Subcutaneous abdominal adipose tissue (tissue), 5 donors: ENCODE measurements at regions not wholly inside any gene's neighbourhood (a gene's known extent, or its start where the extent isn't known, plus 50 kb on each side); places are given as distances from the start of the nearest gene placed in this dataset.

Experiments used
- H3K27ac ChIP-seq: one replicate; pipeline ENCODE4 v1.7.0; 2013; ENCODE audit warnings: low read depth, mild to moderate bottlenecking, inconsistent platforms, low read length, moderate library complexity
- H3K27me3 ChIP-seq, 5 donors: one replicate each; pipeline ENCODE4 v1.7.0; 2013; ENCODE audit warnings: low read length in 5 of 5, inconsistent platforms in 1 of 5; ENCODE audit not compliant: control insufficient read depth in 5 of 5, insufficient read depth in 4 of 5
- H3K36me3 ChIP-seq, 5 donors: one replicate each; pipeline ENCODE4 v1.7.0; 2013; ENCODE audit warnings: low read length in 5 of 5; ENCODE audit not compliant: control insufficient read depth in 5 of 5, insufficient read depth in 5 of 5
- H3K4me1 ChIP-seq, 5 donors: one replicate each; pipeline ENCODE4 v1.7.0; 2013; ENCODE audit warnings: low read length in 5 of 5, mild to moderate bottlenecking in 3 of 5, moderate library complexity in 1 of 5; ENCODE audit not compliant: control insufficient read depth in 5 of 5, insufficient read depth in 5 of 5
- H3K4me3 ChIP-seq, 5 donors: one replicate each; pipeline ENCODE4 v1.7.0; 2013; ENCODE audit warnings: low read length in 5 of 5, low read depth in 1 of 5
- H3K9ac ChIP-seq, 5 donors: one replicate each; pipeline ENCODE4 v1.7.0; 2013; ENCODE audit warnings: low read length in 5 of 5, mild to moderate bottlenecking in 4 of 5, moderate library complexity in 3 of 5
- H3K9me3 ChIP-seq, 5 donors: one replicate each; pipeline ENCODE4 v1.7.0; 2013; ENCODE audit warnings: low read length in 5 of 5; ENCODE audit not compliant: control insufficient read depth in 5 of 5
- donor health status: healthy.
- donor health status: healthy.
- donor health status: healthy.
- donor health status: healthy.
- donor health status: healthy.

- H3K4me3 ChIP-seq: no peak overlapping the region
- no peak overlapping the region for H3K27ac ChIP-seq
- H3K9ac ChIP-seq: no peak overlapping the region
- H3K36me3 ChIP-seq: no peaks in the 10 kb centered on the region
- peaks cover 0 to 12% (median 10%) of the 10 kb centered on the region in 5 donors for H3K9me3 ChIP-seq
- peaks cover 0 to 17% (median 4%) of the 10 kb centered on the region in 5 donors for H3K27me3 ChIP-seq
- peaks cover 0 to 22% (median 11%) of the 10 kb centered on the region in 5 donors for H3K4me1 ChIP-seq
Observed at GRCh38 chrX:39679497-39680157, 418.1 kb downstream of the BCOR start.

GRCh38 chrX:39681885-39682284, 415.9 kb downstream of the BCOR start:
- Histone ChIP-seq H3K4me3 (no peak overlapping the region), H3K27ac (no peak overlapping the region)

GRCh38 chrX:39682778-39683177, 415.0 kb downstream of the BCOR start:
- Histone ChIP-seq H3K27ac (no peak overlapping the region), H3K27me3 (peaks cover 0 to 12% (median 6%) of the 10 kb centered on the region in 5 donors), H3K9ac (no peak overlapping the region), H3K36me3 (no peaks in the 10 kb centered on the region), H3K4me3 (no peak overlapping the region), H3K9me3 (peaks cover 0 to 6% (median 5%) of the 10 kb centered on the region in 5 donors), H3K4me1 (peaks cover 0 to 25% (median 8%) of the 10 kb centered on the region in 5 donors)

More at GRCh38 chrX:39681885-39682284, 415.9 kb downstream of the BCOR start:
- peaks cover 0 to 22% (median 11%) of the 10 kb centered on the region in 5 donors for H3K4me1 ChIP-seq
- no peak overlapping the region for H3K9ac ChIP-seq
- peaks cover 0 to 12% (median 6%) of the 10 kb centered on the region in 5 donors for H3K27me3 ChIP-seq
- H3K36me3 ChIP-seq: no peaks in the 10 kb centered on the region
- peaks cover 0 to 6% (median 5%) of the 10 kb centered on the region in 5 donors for H3K9me3 ChIP-seq

GRCh38 chrX:39688219-39688575, 409.6 kb downstream of the BCOR start:
- H3K9me3 ChIP-seq: peaks cover 0 to 3% (median 1%) of the 10 kb centered on the region in 5 donors
- H3K4me1 ChIP-seq: peaks cover 0 to 24% (median 12%) of the 10 kb centered on the region in 5 donors
- H3K27ac ChIP-seq: no peak overlapping the region
- no peak overlapping the region for H3K9ac ChIP-seq
- H3K36me3 ChIP-seq: no peaks in the 10 kb centered on the region
- H3K27me3 ChIP-seq: peaks cover 0 to 28% (median 15%) of the 10 kb centered on the region in 5 donors
- H3K4me3 ChIP-seq: peak overlapping the region in 4 of 5 donors; percentile 4 to 55 (median 36)

- peaks cover 0 to 3% (median 0%) of the 10 kb centered on the region in 5 donors for H3K9me3 ChIP-seq
- H3K27ac ChIP-seq: no peak overlapping the region
- H3K4me1 ChIP-seq: peaks cover 0 to 24% (median 12%) of the 10 kb centered on the region in 5 donors
- H3K9ac ChIP-seq: no peak overlapping the region
- peaks cover 0 to 30% (median 15%) of the 10 kb centered on the region in 5 donors for H3K27me3 ChIP-seq
- peak overlapping the region in 4 of 5 donors; percentile 25 to 55 (median 41) for H3K4me3 ChIP-seq
- H3K36me3 ChIP-seq: no peaks in the 10 kb centered on the region
Observed at GRCh38 chrX:39688576-39689375, 409.0 kb downstream of the BCOR start.

GRCh38 chrX:39689376-39690104, 408.2 kb downstream of the BCOR start:
- Histone ChIP-seq H3K9me3 (peaks cover 0 to 3% (median 0%) of the 10 kb centered on the region in 5 donors), H3K27me3 (peaks cover 0 to 35% (median 15%) of the 10 kb centered on the region in 5 donors), H3K36me3 (no peaks in the 10 kb centered on the region), H3K4me1 (peaks cover 0 to 24% (median 12%) of the 10 kb centered on the region in 5 donors), H3K27ac (no peak overlapping the region), H3K4me3 (peak overlapping the region; percentile 9 to 55 (median 36)), H3K9ac (no peak overlapping the region)

GRCh38 chrX:39690541-39691415, 407.0 kb downstream of the BCOR start:
- Histone ChIP-seq H3K4me1 (peaks cover 0 to 24% (median 12%) of the 10 kb centered on the region in 5 donors), H3K36me3 (no peaks in the 10 kb centered on the region), H3K9ac (no peak overlapping the region), H3K27ac (no peak overlapping the region), H3K27me3 (peaks cover 0 to 35% (median 15%) of the 10 kb centered on the region in 5 donors), H3K9me3 (peaks cover 0 to 3% (median 0%) of the 10 kb centered on the region in 5 donors), H3K4me3 (no peak overlapping the region)

- Histone ChIP-seq H3K27me3 (peaks cover 0 to 35% (median 12%) of the 10 kb centered on the region in 5 donors), H3K9me3 (peaks cover 0 to 9% (median 9%) of the 10 kb centered on the region in 5 donors), H3K27ac (no peak overlapping the region), H3K36me3 (no peaks in the 10 kb centered on the region), H3K4me3 (no peak overlapping the region), H3K9ac (no peak overlapping the region), H3K4me1 (peaks cover 0 to 24% (median 12%) of the 10 kb centered on the region in 5 donors)
Observed at GRCh38 chrX:39691724-39692123, 406.0 kb downstream of the BCOR start.

- Histone ChIP-seq H3K27ac (no peak overlapping the region), H3K27me3 (peaks cover 0 to 35% (median 5%) of the 10 kb centered on the region in 5 donors), H3K4me3 (no peak overlapping the region), H3K36me3 (no peaks in the 10 kb centered on the region), H3K9ac (no peak overlapping the region), H3K4me1 (peaks cover 0 to 17% (median 13%) of the 10 kb centered on the region in 5 donors), H3K9me3 (peaks cover 0 to 13% (median 9%) of the 10 kb centered on the region in 5 donors)
Observed at GRCh38 chrX:39692796-39693195, 405.0 kb downstream of the BCOR start.
